GM21526 (cell line): ENCODE measurements at regions not wholly inside any gene's neighbourhood (a gene's known extent, or its start where the extent isn't known, plus 50 kb on each side); places are given as distances from the start of the nearest gene placed in this dataset.

Experiments
- ATAC-seq: cut with Tn5 transposase; IDR thresholded peaks from one replicate; pipeline ENCODE4 v1.9.1; 2021; ENCODE audit warnings: moderate library complexity; ENCODE audit not compliant: unreplicated experiment, low FRiP score

- no peak for ATAC-seq
Measured at GRCh38 chr11:28673691-28674432, 565.7 kb downstream of the METTL15 start.

GRCh38 chr11:28671274-28671673, 563.1 kb downstream of the METTL15 start:
- ATAC-seq = no peak

- no peak for ATAC-seq
Measured at GRCh38 chr11:28666632-28667031, 558.4 kb downstream of the METTL15 start.

- ATAC-seq = no peak
Measured at GRCh38 chr11:28659716-28660348, 551.6 kb downstream of the METTL15 start.

GRCh38 chr11:28657378-28658030, 549.3 kb downstream of the METTL15 start:
- no peak for ATAC-seq

GRCh38 chr11:28654191-28654590, 546.0 kb downstream of the METTL15 start:
- ATAC-seq = no peak

- no peak for ATAC-seq
Measured at GRCh38 chr11:28649922-28650321, 541.7 kb downstream of the METTL15 start.

GRCh38 chr11:28636566-28636965, 528.4 kb downstream of the METTL15 start:
- no peak for ATAC-seq

- no peak for ATAC-seq
Measured at GRCh38 chr11:28636033-28636432, 527.8 kb downstream of the METTL15 start.

- ATAC-seq = no peak
Measured at GRCh38 chr11:28632338-28632737, 524.1 kb downstream of the METTL15 start.

GRCh38 chr11:28631148-28631547, 523.0 kb downstream of the METTL15 start:
- no peak for ATAC-seq

- ATAC-seq = no peak
Measured at GRCh38 chr11:28629235-28629634, 521.0 kb downstream of the METTL15 start.

GRCh38 chr11:28628412-28628811, 520.2 kb downstream of the METTL15 start:
- ATAC-seq = no peak

- no peak for ATAC-seq
Measured at GRCh38 chr11:28627690-28628255, 519.6 kb downstream of the METTL15 start.

GRCh38 chr11:28625532-28625931, 517.3 kb downstream of the METTL15 start:
- ATAC-seq = no peak

GRCh38 chr11:28621753-28622152, 513.6 kb downstream of the METTL15 start:
- ATAC-seq = no peak

GRCh38 chr11:28619846-28620540, 511.8 kb downstream of the METTL15 start:
- no peak for ATAC-seq

- ATAC-seq = no peak
Measured at GRCh38 chr11:28618416-28618815, 510.2 kb downstream of the METTL15 start.

GRCh38 chr11:28616160-28616965, 508.2 kb downstream of the METTL15 start:
- ATAC-seq = no peak

GRCh38 chr11:28615542-28615941, 507.4 kb downstream of the METTL15 start:
- ATAC-seq = no peak
